Large intestine (tissue), 3 donors: ENCODE measurements at regions not wholly inside any gene's neighbourhood (a gene's known extent, or its start where the extent isn't known, plus 50 kb on each side); places are given as distances from the start of the nearest gene placed in this dataset.

Source experiments
- DNase-seq, 2 donors: peaks; one replicate each; pipeline versions ENCODE4 v3.0.0 to v3.0.0-alpha.2; 2013
- H3K27ac ChIP-seq: one replicate; pipeline ENCODE4 v1.5.1; 2013; ENCODE audit warnings: low read length
- H3K27me3 ChIP-seq: 2 replicates; pipeline ENCODE4 v1.6.1; 2013; ENCODE audit warnings: low read length; ENCODE audit not compliant: control insufficient read depth, insufficient read depth
- H3K36me3 ChIP-seq: 2 replicates; pipeline ENCODE4 v1.6.1; 2013; ENCODE audit warnings: low read length; ENCODE audit not compliant: control insufficient read depth, insufficient read depth
- H3K4me1 ChIP-seq: one replicate; pipeline ENCODE4 v1.6.1; 2013; ENCODE audit warnings: low read length; ENCODE audit not compliant: control insufficient read depth, insufficient read depth
- H3K4me3 ChIP-seq: one replicate; pipeline ENCODE4 v1.5.1; 2013; ENCODE audit warnings: low read length
- H3K9me3 ChIP-seq: one replicate; pipeline ENCODE4 v1.6.1; 2013; ENCODE audit warnings: mild to moderate bottlenecking, low read depth, low read length, moderate library complexity; ENCODE audit not compliant: control insufficient read depth
- WGBS: methylation state at CpG from one replicate; pipeline ENCODE4 v1.1.5; 2013; ENCODE audit warnings: low lambda C conversion rate; ENCODE audit not compliant: insufficient coverage; 5-methylcytosine and 5-hydroxymethylcytosine counted together

DNA sequence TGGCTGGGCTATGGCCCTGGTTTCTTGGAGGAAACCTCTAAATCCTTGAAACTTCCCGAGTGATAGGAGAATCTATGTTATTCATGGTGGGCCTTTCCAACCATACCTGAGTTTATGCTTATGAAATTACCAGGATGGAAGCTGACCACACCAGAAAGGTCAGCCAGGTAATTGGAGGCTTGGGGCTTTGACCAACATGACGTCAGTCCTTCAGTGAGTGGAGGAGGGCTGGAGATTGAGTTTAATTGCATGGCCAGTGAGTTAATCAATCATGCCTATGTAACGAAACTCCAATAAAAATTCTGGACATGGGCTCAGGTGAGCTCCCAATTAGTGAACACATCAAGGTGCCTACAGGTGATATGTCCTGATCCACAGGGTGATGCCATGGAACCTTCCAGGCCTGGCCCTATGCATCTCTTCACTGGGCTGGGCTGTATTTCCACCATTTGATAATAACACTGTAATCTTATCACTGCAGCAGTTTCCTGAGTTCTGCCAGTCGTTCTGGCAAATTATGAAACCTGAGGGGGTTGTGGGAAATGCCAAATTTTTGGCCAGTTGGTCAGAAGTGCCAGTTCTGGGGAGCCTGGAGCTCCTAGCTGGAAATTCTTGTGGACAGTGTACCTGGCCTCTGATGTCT, 106.5 kb downstream of the CDH26 start:
- Histone ChIP-seq H3K9me3 (no peaks in the 10 kb centered on the region), H3K36me3 (no peaks in the 10 kb centered on the region), H3K27ac (no peak overlapping the region), H3K4me3 (no peak overlapping the region), H3K27me3 (no peaks in the 10 kb centered on the region), H3K4me1 (no peaks in the 10 kb centered on the region)
- no peak for DNase-seq
- WGBS = no CpG with 5 or more reads among the region's 4 CpGs

DNA sequence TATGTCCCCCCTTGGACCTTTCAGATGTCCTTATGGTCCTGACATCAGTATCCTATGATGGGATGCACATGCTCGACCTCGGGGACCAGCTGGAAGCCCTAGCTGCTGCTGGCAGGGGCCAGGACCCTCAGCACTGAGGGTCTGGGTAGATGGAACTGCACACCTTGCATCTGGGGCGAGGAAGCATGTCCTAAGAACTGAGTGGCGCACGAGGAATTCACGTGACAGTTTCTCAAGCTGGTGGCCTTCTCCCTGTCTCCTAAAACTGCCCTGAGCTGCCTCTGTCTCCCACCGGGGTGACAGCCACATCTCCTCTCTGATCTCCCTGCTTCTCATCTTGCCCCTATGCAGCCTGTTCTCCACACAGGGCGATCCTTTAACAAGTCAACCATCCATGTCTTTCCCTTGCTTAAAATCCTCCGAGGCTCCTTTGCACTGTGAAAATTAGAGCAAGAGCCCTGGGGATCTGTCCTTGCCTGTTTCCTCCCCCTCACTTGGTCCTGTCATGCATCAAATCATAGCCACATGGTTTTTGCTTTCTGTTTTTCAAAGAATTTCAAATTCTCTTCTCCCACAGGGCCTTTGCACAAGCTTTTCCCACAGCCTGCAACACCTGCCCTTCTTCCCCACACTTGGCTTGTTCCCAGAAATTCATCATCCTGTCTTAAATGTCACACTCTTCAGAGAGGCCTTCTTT, 107.7 kb downstream of the CDH26 start:
- Histone ChIP-seq H3K27me3 (no peaks in the 10 kb centered on the region), H3K4me3 (no peak overlapping the region), H3K4me1 (no peaks in the 10 kb centered on the region), H3K27ac (no peak overlapping the region), H3K36me3 (no peaks in the 10 kb centered on the region), H3K9me3 (no peaks in the 10 kb centered on the region)
- WGBS = no CpG with 5 or more reads among the region's 9 CpGs
- no peak for DNase-seq

GRCh38 chr20:60066438-60066823, 108.2 kb downstream of the CDH26 start:
- no CpG with 5 or more reads among the region's 7 CpGs for WGBS
- Histone ChIP-seq H3K27me3 (no peaks in the 10 kb centered on the region), H3K27ac (no peak overlapping the region), H3K4me3 (no peak overlapping the region), H3K4me1 (no peaks in the 10 kb centered on the region), H3K36me3 (no peaks in the 10 kb centered on the region), H3K9me3 (no peaks in the 10 kb centered on the region)
- no peak for DNase-seq

DNA sequence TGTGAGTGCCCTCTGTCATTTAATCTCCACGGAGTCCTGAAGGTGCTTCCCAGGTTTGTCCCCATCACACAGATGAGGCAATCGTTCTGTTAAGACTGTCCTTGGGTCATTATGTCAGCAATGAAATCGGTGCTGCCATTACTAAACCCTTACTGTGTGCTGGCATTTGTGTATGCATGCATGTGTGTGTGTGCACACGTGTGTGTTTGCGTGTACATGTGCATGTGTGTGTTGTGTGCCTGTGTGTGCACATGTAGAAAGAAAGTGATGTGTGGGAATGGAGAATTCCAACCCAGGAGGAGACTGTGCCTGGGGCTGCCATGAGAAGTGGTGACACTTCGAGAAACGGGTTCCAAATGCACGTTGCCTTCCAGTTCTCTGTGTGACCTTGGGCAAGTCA, 110.3 kb downstream of the CDH26 start:
- H3K27me3 ChIP-seq = no peaks in the 10 kb centered on the region
- WGBS = no CpG with 5 or more reads among the region's 8 CpGs
- no peak overlapping the region for H3K4me3 ChIP-seq
- H3K36me3 ChIP-seq = no peaks in the 10 kb centered on the region
- no peak overlapping the region for H3K27ac ChIP-seq
- H3K4me1 ChIP-seq = no peaks in the 10 kb centered on the region
- H3K9me3 ChIP-seq = no peaks in the 10 kb centered on the region
- DNase-seq = no peak

DNA sequence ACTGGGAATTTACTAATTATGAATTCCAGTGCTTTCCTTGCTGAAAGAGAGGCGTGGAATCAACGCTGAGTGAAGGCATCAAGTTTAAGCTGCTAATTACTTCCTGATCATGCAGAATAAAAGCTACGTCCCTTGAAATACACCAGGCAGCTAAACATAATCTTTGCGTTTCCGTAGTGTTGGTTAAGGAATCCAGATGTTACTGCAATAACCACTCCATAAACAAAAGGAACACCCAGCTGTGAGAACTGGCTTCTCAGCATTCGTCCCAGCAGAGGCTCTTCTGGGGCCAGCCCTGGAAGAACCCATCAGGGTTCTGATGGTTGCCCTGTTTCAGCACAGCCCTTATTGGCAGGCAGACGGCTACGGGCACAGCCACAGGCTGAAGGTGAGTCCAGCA, 111.4 kb downstream of the CDH26 start:
- H3K4me3 ChIP-seq = no peak overlapping the region

DNA sequence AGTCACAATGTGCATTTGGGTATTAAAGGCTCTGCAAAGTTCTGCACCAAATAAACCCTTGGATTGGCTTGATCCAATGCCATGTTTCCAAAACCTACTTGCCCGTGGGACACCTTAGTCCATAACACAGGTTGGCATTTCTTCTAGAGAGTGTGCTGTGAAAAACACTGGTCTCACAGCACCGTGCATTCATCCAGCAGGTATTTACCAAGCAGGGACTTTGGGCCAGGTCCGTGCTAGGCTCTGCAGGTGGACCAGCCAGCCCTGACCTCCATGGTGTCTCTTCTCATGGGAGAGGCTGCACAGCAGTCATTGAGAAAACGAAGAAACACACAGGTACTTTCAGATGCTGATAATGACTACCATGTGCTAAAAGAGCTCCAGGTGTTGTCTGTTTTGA, 112.6 kb downstream of the CDH26 start:
- H3K27ac ChIP-seq = no peak overlapping the region
- no peak overlapping the region for H3K4me3 ChIP-seq
- no peaks in the 10 kb centered on the region for H3K36me3 ChIP-seq
- no peaks in the 10 kb centered on the region for H3K4me1 ChIP-seq
- no peak for DNase-seq
- H3K9me3 ChIP-seq = no peaks in the 10 kb centered on the region
- no peaks in the 10 kb centered on the region for H3K27me3 ChIP-seq
- no CpG with 5 or more reads among the region's 4 CpGs for WGBS

More for the DNA sequence above, 111.4 kb downstream of the CDH26 start:
- no peaks in the 10 kb centered on the region for H3K9me3 ChIP-seq
- no CpG with 5 or more reads among the region's 8 CpGs for WGBS
- H3K27me3 ChIP-seq = no peaks in the 10 kb centered on the region
- no peak overlapping the region for H3K27ac ChIP-seq
- DNase-seq = no peak
- no peaks in the 10 kb centered on the region for H3K36me3 ChIP-seq
- no peaks in the 10 kb centered on the region for H3K4me1 ChIP-seq

GRCh38 chr20:60071965-60072364, 113.7 kb downstream of the CDH26 start:
- Histone ChIP-seq H3K4me3 (no peak overlapping the region), H3K27ac (no peak overlapping the region), H3K27me3 (no peaks in the 10 kb centered on the region), H3K36me3 (no peaks in the 10 kb centered on the region), H3K4me1 (no peaks in the 10 kb centered on the region), H3K9me3 (no peaks in the 10 kb centered on the region)
- no peak for DNase-seq
- 100% methylated on average over 1 of the region's 2 CpGs for WGBS

- no peak overlapping the region for H3K4me3 ChIP-seq
- H3K36me3 ChIP-seq = no peaks in the 10 kb centered on the region
- H3K4me1 ChIP-seq = no peaks in the 10 kb centered on the region
- no CpG with 5 or more reads among the region's 6 CpGs for WGBS
- no peak for DNase-seq
- H3K27ac ChIP-seq = no peak overlapping the region
- no peaks in the 10 kb centered on the region for H3K9me3 ChIP-seq
- no peaks in the 10 kb centered on the region for H3K27me3 ChIP-seq
Measured at GRCh38 chr20:60073086-60073485, 114.9 kb downstream of the CDH26 start.

GRCh38 chr20:60073504-60073903, 115.3 kb downstream of the CDH26 start:
- Histone ChIP-seq H3K27me3 (no peaks in the 10 kb centered on the region), H3K4me3 (no peak overlapping the region), H3K9me3 (no peaks in the 10 kb centered on the region), H3K4me1 (no peaks in the 10 kb centered on the region), H3K36me3 (no peaks in the 10 kb centered on the region), H3K27ac (no peak overlapping the region)
- no peak for DNase-seq
- WGBS = 83% methylated on average over 1 of the region's 5 CpGs

GRCh38 chr20:60074276-60074675, 116.1 kb downstream of the CDH26 start:
- WGBS = no CpG with 5 or more reads among the region's 10 CpGs
- H3K27me3 ChIP-seq = no peaks in the 10 kb centered on the region

More at GRCh38 chr20:60074276-60074675, 116.1 kb downstream of the CDH26 start:
- H3K9me3 ChIP-seq = no peaks in the 10 kb centered on the region
- no peaks in the 10 kb centered on the region for H3K4me1 ChIP-seq
- H3K27ac ChIP-seq = no peak overlapping the region
- no peak overlapping the region for H3K4me3 ChIP-seq
- no peaks in the 10 kb centered on the region for H3K36me3 ChIP-seq
- no peak for DNase-seq
